Stimulated activated CD4-positive, alpha-beta T cell treated with anti-CD3 and anti-CD28 coated beads, Interleukin-1b, Interleukin-23, amount 100 ng/mL, for 24 hours (primary cell): ENCODE measurements at regions not wholly inside any gene's neighbourhood (a gene's known extent, or its start where the extent isn't known, plus 50 kb on each side); places are given as distances from the start of the nearest gene placed in this dataset.
A peak's percentile ranks its signal among the peaks of the same experiment; 100 is the strongest.

Experiments used
- DNase-seq, 4 experiments: peaks; one replicate each; pipeline ENCODE4 v3.0.0-alpha.2; 2020; ENCODE audit warnings: low read depth in 4 of 4, low spot score in 1 of 4

- DNase-seq: no peak
Measured at GRCh38 chr11:95360377-95361075, 129.5 kb upstream of the SESN3 start.

GRCh38 chr11:95359756-95360155 lies 128.8 kb upstream of the SESN3 start:
- no peak for DNase-seq

GRCh38 chr11:95359341-95359663 lies 128.3 kb upstream of the SESN3 start:
- DNase-seq: no peak

GRCh38 chr11:95358511-95359340 lies 127.7 kb upstream of the SESN3 start:
- DNase-seq: no peak

GRCh38 chr11:95354304-95354703 lies 123.3 kb upstream of the SESN3 start:
- no peak for DNase-seq

- no peak for DNase-seq
Measured at GRCh38 chr11:95353706-95354105, 122.7 kb upstream of the SESN3 start.

- DNase-seq: no peak
Measured at GRCh38 chr11:95352733-95353346, 121.8 kb upstream of the SESN3 start.

- no peak for DNase-seq
Measured at GRCh38 chr11:95349345-95349942, 118.4 kb upstream of the SESN3 start.

GRCh38 chr11:95346265-95346664 lies 115.3 kb upstream of the SESN3 start:
- DNase-seq: no peak

- no peak for DNase-seq
Measured at GRCh38 chr11:95345651-95346050, 114.6 kb upstream of the SESN3 start.

GRCh38 chr11:95344932-95345642 lies 114.1 kb upstream of the SESN3 start:
- no peak for DNase-seq

GRCh38 chr11:95341221-95341620 lies 110.2 kb upstream of the SESN3 start:
- DNase-seq: no peak

- DNase-seq: no peak
Measured at GRCh38 chr11:95339086-95339901, 108.3 kb upstream of the SESN3 start.

GRCh38 chr11:95338430-95338991 lies 107.5 kb upstream of the SESN3 start:
- DNase-seq: no peak

- no peak for DNase-seq
Measured at GRCh38 chr11:95337972-95338429, 107.0 kb upstream of the SESN3 start.

GRCh38 chr11:95337175-95337957 lies 106.4 kb upstream of the SESN3 start:
- DNase-seq: peak in 1 of 4 experiments; percentile 28

- DNase-seq: no peak
Measured at GRCh38 chr11:95335989-95336388, 105.0 kb upstream of the SESN3 start.

GRCh38 chr11:95331161-95331560 lies 100.2 kb upstream of the SESN3 start:
- DNase-seq: no peak

- no peak for DNase-seq
Measured at GRCh38 chr11:95330302-95330701, 99.3 kb upstream of the SESN3 start.
